Inferior parietal cortex (tissue), 1 donor: ENCODE measurements at regions not wholly inside any gene's neighbourhood (a gene's known extent, or its start where the extent isn't known, plus 50 kb on each side); places are given as distances from the start of the nearest gene placed in this dataset.
A peak's percentile ranks its signal among the peaks of the same experiment; 100 is the strongest.
"Not testable (repeated sequence)": the region's sequence is repeated elsewhere in the genome, so short reads cannot be mapped to it uniquely, and the experiment has no call there.

Experiments used
- DNase-seq: peaks from one replicate; pipeline ENCODE4 v3.0.0-alpha.2; 2016; ENCODE audit errors: extremely low spot score

DNA sequence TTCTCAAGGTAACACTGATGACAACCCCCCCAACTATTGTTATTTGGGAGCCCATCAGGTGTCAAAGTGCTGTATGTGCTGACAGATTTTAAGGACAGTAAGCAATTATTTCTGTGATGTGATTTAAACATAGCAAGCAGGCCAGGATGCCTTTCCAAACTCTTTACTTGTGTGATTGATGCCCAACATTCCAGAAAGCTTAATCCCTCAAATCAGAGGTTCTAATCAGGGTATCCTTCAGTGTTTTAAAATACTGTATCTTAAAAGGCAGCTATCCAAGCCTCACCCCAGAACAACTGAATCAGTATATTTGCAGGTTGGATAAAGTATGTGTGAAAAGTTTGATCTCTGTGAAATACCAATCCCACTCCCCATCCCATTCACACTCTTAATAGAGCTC lies 119.7 kb downstream of the GASK1B start:
- DNase-seq = no peak

GRCh38 chr4:158051401-158052235 lies 121.2 kb downstream of the GASK1B start:
- no peak for DNase-seq

- DNase-seq = no peak
Observed at GRCh38 chr4:158050942-158051341, 121.9 kb downstream of the GASK1B start.

- no peak for DNase-seq
Observed at GRCh38 chr4:158046345-158046744, 126.5 kb downstream of the GASK1B start.

- no peak for DNase-seq
Observed at GRCh38 chr4:158043971-158044618, 128.7 kb downstream of the GASK1B start.

GRCh38 chr4:158042591-158043030 lies 130.2 kb downstream of the GASK1B start:
- no peak for DNase-seq

DNA sequence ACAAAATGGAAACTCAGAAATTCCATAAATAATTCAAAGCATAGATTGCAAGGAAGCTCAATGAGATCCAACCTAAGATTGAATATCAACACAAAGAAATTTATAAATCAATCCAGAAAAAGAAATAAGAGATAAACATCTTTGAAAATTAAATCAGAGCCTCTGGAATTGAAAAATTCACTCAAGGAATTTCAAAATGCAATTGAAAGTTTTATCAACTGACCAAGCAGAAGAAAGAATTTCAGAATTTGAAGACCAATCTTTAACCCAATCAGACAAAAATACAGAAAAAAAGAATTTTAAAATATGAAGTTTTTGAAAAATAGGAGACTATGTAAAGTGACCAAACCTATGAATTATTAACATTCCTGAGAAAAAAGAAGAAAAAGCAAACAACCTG lies 134.1 kb downstream of the GASK1B start:
- no peak for DNase-seq

DNA sequence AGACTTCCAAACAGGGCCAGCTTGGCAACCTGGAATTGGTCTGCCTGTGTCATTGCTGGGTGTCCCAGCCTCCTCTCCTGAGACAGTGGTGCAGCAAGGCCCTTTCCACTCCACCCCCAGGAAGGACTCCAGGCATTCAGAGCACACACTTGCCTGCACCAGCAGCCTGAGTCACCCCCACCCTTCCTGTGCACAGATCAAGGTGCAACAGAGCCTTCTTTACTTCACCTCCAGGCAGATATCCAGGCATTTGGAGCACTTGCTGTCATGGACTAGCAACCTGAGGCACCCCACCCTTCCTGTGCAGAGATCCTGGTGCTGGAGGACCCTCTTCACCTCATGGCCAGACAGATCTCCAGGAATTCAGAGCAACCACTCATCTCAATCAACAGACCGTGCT lies 135.8 kb downstream of the GASK1B start:
- DNase-seq = no peak

DNA sequence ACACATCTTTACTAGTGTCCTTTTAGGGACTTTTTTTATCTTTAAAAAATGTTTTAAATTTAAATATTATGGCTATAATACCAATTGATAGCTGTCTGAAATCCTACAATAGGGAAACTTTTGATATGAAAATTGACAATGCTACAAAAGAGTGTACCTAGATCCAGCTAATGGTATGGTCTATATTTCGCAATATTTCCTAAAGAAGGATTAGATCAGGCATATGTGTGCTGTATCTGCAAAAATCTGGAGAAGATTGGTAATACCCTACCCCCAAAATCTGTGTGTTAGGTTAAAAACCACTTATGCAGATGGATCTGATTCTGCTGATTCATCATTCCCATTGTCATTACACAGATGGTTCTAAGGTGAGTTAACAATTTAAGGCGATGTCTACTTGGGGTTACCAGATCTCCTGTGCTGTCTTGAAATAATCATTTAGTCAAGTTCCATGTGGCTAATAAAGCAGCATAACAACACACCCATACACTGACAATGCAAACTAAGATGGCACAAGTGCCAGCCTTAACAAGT lies 137.1 kb downstream of the GASK1B start:
- DNase-seq = no peak

- DNase-seq = no peak
Observed at GRCh38 chr4:158033416-158034120, 139.3 kb downstream of the GASK1B start.

GRCh38 chr4:158032733-158033415 lies 140.0 kb downstream of the GASK1B start:
- no peak for DNase-seq

GRCh38 chr4:158028381-158028780 lies 144.4 kb downstream of the GASK1B start:
- not testable (repeated sequence) for DNase-seq

DNA sequence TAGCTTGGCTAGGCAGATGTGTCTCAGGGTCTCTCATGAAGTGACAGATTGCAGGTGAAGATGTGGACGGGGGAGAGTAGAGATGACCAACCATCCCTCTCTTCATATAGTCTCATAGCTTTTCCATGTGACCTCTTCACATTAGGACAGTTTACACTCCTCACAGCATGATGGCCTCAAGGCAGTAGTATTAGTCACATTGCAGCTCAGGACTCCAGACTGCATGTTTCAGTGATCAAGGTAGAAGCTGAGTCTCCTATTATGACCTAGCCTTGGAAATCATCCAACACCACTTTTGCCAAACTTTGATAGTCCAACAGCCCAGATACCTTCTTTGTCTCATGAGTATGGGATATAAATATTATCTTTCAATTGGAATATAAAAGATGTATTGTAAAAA lies 147.7 kb downstream of the GASK1B start:
- no peak for DNase-seq

DNA sequence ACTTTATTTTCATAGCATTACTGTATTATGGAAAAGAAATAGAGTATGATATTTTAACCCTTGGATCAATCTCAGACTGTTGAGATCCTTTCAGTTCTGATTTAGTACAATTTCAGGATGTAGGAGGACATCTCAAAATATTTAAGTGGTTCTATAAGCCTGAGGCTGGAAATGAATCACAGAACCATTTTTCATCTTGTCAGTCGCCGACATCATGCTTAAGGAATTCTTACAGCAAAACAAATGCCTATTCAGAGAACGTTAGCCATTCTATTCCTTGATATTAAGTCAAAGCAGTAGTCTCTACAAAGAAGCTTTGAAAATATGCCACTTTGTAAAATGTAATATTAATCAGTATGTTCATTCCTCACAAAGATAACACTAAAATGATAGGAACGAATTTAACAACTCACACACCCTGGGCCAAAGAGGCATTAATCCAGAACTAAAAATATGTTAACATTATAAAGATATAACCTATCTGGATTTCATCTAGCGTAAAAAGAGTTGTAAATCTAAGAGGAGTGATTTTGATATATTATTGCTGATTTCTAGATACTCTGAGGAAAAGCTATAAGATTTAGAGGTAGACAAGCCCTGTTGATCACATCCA lies 152.0 kb downstream of the GASK1B start:
- no peak for DNase-seq

DNA sequence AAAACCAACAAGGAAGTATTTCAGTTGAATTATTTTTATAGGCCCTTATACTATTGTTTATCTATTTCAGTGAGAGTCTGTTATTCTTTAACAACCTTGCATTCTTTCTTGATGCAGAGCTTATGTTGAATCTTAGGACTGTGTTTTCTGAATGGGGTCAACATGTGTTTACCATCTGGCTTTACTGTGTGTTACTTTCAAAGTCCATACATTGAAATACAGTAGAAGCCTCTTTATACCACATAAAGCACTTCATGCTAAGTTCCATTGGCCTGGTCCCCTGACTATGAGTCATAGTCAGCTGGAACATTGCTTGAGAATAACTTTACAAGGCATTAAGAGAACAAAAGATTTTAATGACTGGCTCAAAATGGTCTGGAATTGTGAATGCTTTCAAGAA lies 152.6 kb downstream of the GASK1B start:
- DNase-seq = peak; percentile 42

DNA sequence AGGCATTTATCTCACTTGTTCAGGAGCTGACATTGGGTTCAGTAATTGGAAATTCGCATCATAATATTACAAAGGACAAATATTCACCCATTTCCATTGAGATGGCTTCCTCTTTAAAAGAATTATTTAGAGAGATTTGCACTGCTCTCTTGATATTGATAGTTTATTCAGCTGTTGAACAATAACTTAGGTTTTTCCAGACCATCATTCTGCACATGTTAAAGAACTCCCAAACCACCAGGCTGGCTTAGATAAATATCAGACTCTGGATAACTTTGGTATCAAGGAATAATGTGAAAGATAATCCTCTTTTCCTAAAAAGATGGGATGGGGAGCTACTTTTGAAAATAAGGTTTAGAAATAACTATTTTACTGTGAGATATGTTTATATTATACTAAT lies 154.0 kb downstream of the GASK1B start:
- no peak for DNase-seq

- DNase-seq = no peak
Observed at GRCh38 chr4:158018221-158018830, 154.5 kb downstream of the GASK1B start.

- no peak for DNase-seq
Observed at GRCh38 chr4:158016511-158016910, 156.3 kb downstream of the GASK1B start.

DNA sequence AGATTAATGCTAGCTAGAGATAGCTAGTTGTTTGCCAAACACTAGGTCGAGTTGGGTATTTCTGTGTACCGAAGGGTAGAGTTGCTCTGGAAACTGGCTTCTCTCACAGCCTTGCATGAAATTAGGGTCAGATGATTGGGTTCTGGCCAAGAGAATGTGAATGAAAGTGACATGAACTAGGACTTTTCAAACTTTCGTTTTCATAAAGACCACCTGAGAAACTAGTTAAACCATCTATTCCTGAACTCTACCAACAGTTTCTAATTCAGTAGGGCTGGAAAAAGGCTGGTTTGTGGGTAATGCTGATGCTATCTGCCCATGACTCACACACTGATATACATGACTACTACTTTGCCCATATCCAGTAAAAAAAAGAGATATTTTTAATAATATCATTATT lies 157.6 kb downstream of the GASK1B start:
- no peak for DNase-seq

GRCh38 chr4:158013858-158014257 lies 159.0 kb downstream of the GASK1B start:
- DNase-seq = no peak

GRCh38 chr4:158010361-158010760 lies 162.5 kb downstream of the GASK1B start:
- DNase-seq = no peak
